SK-N-SH (cell line): ENCODE measurements at regions not wholly inside any gene's neighbourhood (a gene's known extent, or its start where the extent isn't known, plus 50 kb on each side); places are given as distances from the start of the nearest gene placed in this dataset.

ENCODE experiments used
- CHD2 ChIP-seq: fragments of 150-350 bp; IDR thresholded peaks from 2 replicates; pipeline ENCODE4 v1.6.1; 2018; ENCODE audit warnings: low read length; ENCODE audit not compliant: partially characterized antibody
- GABPA ChIP-seq: IDR thresholded peaks from 2 replicates; pipeline ENCODE4 v1.4.0; 2012; ENCODE audit warnings: low read depth, mild to moderate bottlenecking
- MEF2A ChIP-seq: IDR thresholded peaks from 2 replicates; pipeline ENCODE4 v1.4.0; 2012; ENCODE audit warnings: low read depth, borderline replicate concordance
- MXI1 ChIP-seq: IDR thresholded peaks from 2 replicates; pipeline ENCODE4 v1.6.1; 2012; ENCODE audit warnings: mild to moderate bottlenecking, low read depth, low read length, improper control_type of control experiment
- NFIC ChIP-seq: IDR thresholded peaks from 2 replicates; pipeline ENCODE4 v1.4.0; 2012; ENCODE audit warnings: borderline replicate concordance
- RFX5 ChIP-seq: IDR thresholded peaks from 2 replicates; pipeline ENCODE4 v1.6.1; 2012; ENCODE audit warnings: mild to moderate bottlenecking, improper control_type of control experiment, low read length
- TAF1 ChIP-seq: IDR thresholded peaks from 2 replicates; pipeline ENCODE4 v1.6.1; 2012; ENCODE audit warnings: low read depth, mild to moderate bottlenecking, low read length, moderate library complexity, borderline replicate concordance
- TEAD4 ChIP-seq: IDR thresholded peaks from 2 replicates; pipeline ENCODE4 v1.4.0; 2012; ENCODE audit warnings: mild to moderate bottlenecking, borderline replicate concordance; ENCODE audit not compliant: insufficient read depth
- TF ChIP-seq, protein P1 (sequence below): fragments of 200-600 bp; sonication (generic); IDR thresholded peaks from 2 replicates; pipeline ENCODE4 v1.6.1; 2017; ENCODE audit warnings: antibody characterized with exemption, mild to moderate bottlenecking, moderate library complexity
- TF ChIP-seq, protein P2 (sequence below): IDR thresholded peaks from 2 replicates; pipeline ENCODE4 v1.6.1; 2012; ENCODE audit warnings: mild to moderate bottlenecking, low read depth, low read length, moderate library complexity

- TF ChIP-seq RFX5 (no peak), CHD2 (no peak), MXI1 (no peak), TAF1 (no peak), MEF2A (no peak), GABPA (no peak), NFIC (no peak), TEAD4 (no peak)
- TF ChIP-seq, protein P1, sequence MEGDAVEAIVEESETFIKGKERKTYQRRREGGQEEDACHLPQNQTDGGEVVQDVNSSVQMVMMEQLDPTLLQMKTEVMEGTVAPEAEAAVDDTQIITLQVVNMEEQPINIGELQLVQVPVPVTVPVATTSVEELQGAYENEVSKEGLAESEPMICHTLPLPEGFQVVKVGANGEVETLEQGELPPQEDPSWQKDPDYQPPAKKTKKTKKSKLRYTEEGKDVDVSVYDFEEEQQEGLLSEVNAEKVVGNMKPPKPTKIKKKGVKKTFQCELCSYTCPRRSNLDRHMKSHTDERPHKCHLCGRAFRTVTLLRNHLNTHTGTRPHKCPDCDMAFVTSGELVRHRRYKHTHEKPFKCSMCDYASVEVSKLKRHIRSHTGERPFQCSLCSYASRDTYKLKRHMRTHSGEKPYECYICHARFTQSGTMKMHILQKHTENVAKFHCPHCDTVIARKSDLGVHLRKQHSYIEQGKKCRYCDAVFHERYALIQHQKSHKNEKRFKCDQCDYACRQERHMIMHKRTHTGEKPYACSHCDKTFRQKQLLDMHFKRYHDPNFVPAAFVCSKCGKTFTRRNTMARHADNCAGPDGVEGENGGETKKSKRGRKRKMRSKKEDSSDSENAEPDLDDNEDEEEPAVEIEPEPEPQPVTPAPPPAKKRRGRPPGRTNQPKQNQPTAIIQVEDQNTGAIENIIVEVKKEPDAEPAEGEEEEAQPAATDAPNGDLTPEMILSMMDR, result no peak
- TF ChIP-seq, protein P2, sequence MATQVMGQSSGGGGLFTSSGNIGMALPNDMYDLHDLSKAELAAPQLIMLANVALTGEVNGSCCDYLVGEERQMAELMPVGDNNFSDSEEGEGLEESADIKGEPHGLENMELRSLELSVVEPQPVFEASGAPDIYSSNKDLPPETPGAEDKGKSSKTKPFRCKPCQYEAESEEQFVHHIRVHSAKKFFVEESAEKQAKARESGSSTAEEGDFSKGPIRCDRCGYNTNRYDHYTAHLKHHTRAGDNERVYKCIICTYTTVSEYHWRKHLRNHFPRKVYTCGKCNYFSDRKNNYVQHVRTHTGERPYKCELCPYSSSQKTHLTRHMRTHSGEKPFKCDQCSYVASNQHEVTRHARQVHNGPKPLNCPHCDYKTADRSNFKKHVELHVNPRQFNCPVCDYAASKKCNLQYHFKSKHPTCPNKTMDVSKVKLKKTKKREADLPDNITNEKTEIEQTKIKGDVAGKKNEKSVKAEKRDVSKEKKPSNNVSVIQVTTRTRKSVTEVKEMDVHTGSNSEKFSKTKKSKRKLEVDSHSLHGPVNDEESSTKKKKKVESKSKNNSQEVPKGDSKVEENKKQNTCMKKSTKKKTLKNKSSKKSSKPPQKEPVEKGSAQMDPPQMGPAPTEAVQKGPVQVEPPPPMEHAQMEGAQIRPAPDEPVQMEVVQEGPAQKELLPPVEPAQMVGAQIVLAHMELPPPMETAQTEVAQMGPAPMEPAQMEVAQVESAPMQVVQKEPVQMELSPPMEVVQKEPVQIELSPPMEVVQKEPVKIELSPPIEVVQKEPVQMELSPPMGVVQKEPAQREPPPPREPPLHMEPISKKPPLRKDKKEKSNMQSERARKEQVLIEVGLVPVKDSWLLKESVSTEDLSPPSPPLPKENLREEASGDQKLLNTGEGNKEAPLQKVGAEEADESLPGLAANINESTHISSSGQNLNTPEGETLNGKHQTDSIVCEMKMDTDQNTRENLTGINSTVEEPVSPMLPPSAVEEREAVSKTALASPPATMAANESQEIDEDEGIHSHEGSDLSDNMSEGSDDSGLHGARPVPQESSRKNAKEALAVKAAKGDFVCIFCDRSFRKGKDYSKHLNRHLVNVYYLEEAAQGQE, result peak; percentile 82
Observed at GRCh38 chr6:77313595-77313994, 149.7 kb downstream of the HTR1B start.
